Activated CD8-positive, alpha-beta memory T cell treated with anti-CD3 and anti-CD28 coated beads, Interleukin-2, amount 50 U/mL, for 4 hours (primary cell): ENCODE measurements at regions not wholly inside any gene's neighbourhood (a gene's known extent, or its start where the extent isn't known, plus 50 kb on each side); places are given as distances from the start of the nearest gene placed in this dataset.

Experiments used
- DNase-seq: peaks from one replicate; pipeline ENCODE4 v3.0.0-alpha.2; 2020

- DNase-seq = no peak
Measured at GRCh38 chr1:119308806-119309205, 59.8 kb upstream of the HAO2 start.

GRCh38 chr1:119310301-119310700 is 58.3 kb upstream of the HAO2 start:
- DNase-seq = no peak

GRCh38 chr1:119312500-119312899 is 56.1 kb upstream of the HAO2 start:
- DNase-seq = no peak

- DNase-seq = no peak
Measured at GRCh38 chr1:119314001-119314796, 54.4 kb upstream of the HAO2 start.

GRCh38 chr1:119316870-119317416 is 51.6 kb upstream of the HAO2 start:
- no peak for DNase-seq

- DNase-seq = no peak
Measured at GRCh38 chr1:119318466-119319309, 49.9 kb upstream of the HAO2 start.
